ENCODE measurements at regions not wholly inside any gene's neighbourhood (a gene's known extent, or its start where the extent isn't known, plus 50 kb on each side); places are given as distances from the start of the nearest gene placed in this dataset.

DNA sequence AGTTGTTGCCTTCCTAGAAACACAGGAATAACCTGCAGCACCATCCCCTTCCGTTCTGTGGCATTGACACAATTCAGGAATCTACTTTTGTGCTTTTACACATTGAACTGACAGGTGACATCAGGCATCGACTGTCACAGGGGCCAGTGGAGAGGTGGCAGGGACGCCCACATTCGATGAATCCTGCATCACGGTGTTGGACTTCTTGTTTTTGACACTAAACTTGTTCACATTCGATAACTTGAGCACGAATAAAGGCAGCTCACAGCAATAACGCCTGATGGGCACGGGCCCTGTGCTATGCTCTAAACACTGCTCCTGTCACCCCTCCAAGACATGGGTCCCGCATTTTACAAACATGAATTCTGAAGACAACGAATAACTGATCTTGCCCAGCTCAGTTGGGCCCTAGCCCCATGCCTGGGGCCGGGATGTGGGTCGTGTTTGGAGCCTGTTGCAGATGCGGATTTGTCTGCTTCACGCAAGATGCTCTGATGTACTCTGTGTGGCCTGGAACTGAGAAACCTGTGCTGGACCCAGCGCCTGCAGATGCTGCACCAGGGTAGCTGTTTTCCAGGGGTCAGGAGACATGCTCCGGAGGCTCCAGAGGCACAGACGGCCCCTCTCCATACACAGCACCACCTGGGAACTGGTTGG lies 75.7 kb downstream of the TTLL2 start:
- TF ChIP-seq CTCF (IDR thresholded peaks at IDR 0.05): no peak
- H3K4me1 Mint-ChIP-seq (ENCODE audit: low read depth): no peaks in the 10 kb centered on the region
- no peak overlapping the region for H3K27ac Mint-ChIP-seq (ENCODE audit: unreplicated experiment)
- H3K4me3 Mint-ChIP-seq (ENCODE audit: unreplicated experiment): no peak overlapping the region
- no peaks in the 10 kb centered on the region for H3K9me3 Mint-ChIP-seq (ENCODE audit: low read depth)
- no peaks in the 10 kb centered on the region for H3K36me3 Mint-ChIP-seq (ENCODE audit: low read depth)
- no peak for DNase-seq (ENCODE audit: low spot score)
- peaks cover 41% of the 10 kb centered on the region for H3K27me3 Mint-ChIP-seq (ENCODE audit: low read depth)

DNA sequence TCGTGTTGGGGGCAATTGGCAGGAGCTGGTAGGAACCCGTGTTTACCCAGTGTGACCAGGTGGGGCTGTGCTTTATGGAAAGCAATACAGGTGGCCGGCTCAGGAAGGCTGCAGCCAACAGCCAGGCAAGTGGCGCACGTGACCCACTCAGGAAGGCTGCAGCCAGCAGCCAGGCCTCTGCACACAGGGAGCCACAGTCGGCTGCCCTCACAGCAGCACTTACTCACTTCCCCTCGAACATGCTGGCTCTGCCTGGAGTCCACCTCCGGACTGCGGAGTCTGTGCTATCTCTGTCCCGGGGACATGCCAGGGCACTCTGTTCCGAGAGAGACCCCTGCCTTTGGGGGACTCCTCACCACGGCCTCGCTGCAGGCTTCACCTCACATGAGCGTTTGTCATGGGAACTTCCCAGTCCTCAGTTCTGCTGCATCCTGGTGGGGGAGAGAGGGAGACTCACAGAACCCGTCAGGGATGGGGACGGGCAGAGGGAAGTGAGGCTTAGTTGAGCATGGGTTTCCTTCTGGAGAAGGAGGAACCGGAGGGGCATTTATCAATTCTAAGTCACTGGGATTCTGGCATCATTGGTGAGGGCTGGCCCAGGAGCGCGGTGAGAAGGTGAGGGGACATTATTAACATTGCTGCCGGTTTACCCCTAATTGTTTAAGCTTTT lies 76.8 kb downstream of the TTLL2 start:
- no peaks in the 10 kb centered on the region for H3K4me1 Mint-ChIP-seq (ENCODE audit: low read depth)
- H3K36me3 Mint-ChIP-seq (ENCODE audit: low read depth): no peaks in the 10 kb centered on the region
- no peaks in the 10 kb centered on the region for H3K9me3 Mint-ChIP-seq (ENCODE audit: low read depth)
- TF ChIP-seq CTCF (IDR thresholded peaks at IDR 0.05): no peak
- no peak overlapping the region for H3K4me3 Mint-ChIP-seq (ENCODE audit: unreplicated experiment)
- DNase-seq (ENCODE audit: low spot score): no peak
- H3K27ac Mint-ChIP-seq (ENCODE audit: unreplicated experiment): no peak overlapping the region
- peaks cover 46% of the 10 kb centered on the region for H3K27me3 Mint-ChIP-seq (ENCODE audit: low read depth)

- peaks cover 48% of the 10 kb centered on the region for H3K27me3 Mint-ChIP-seq (ENCODE audit: low read depth)
- no peak for DNase-seq (ENCODE audit: low spot score)
- H3K27ac Mint-ChIP-seq (ENCODE audit: unreplicated experiment): no peak overlapping the region
- H3K4me1 Mint-ChIP-seq (ENCODE audit: low read depth): no peaks in the 10 kb centered on the region
- no peak for TF ChIP-seq CTCF (IDR thresholded peaks at IDR 0.05)
- H3K4me3 Mint-ChIP-seq (ENCODE audit: unreplicated experiment): no peak overlapping the region
- no peaks in the 10 kb centered on the region for H3K36me3 Mint-ChIP-seq (ENCODE audit: low read depth)
- no peaks in the 10 kb centered on the region for H3K9me3 Mint-ChIP-seq (ENCODE audit: low read depth)
Observed at GRCh38 chr6:167402195-167402686, 77.4 kb downstream of the TTLL2 start.

GRCh38 chr6:167403427-167403826 lies 78.5 kb downstream of the TTLL2 start:
- Mint-ChIP-seq H3K9me3 (ENCODE audit: low read depth) (no peaks in the 10 kb centered on the region), H3K27me3 (ENCODE audit: low read depth) (peaks cover 55% of the 10 kb centered on the region)

More at GRCh38 chr6:167403427-167403826, 78.5 kb downstream of the TTLL2 start:
- Mint-ChIP-seq H3K4me3 (ENCODE audit: unreplicated experiment) (no peak overlapping the region), H3K4me1 (ENCODE audit: low read depth) (no peaks in the 10 kb centered on the region), H3K36me3 (ENCODE audit: low read depth) (no peaks in the 10 kb centered on the region), H3K27ac (ENCODE audit: unreplicated experiment) (no peak overlapping the region)
- TF ChIP-seq CTCF (IDR thresholded peaks at IDR 0.05): no peak
- no peak for DNase-seq (ENCODE audit: low spot score)

All from chondrocyte (in vitro differentiated cells).